ENCODE measurements at regions not wholly inside any gene's neighbourhood (a gene's known extent, or its start where the extent isn't known, plus 50 kb on each side); places are given as distances from the start of the nearest gene placed in this dataset.

DNA sequence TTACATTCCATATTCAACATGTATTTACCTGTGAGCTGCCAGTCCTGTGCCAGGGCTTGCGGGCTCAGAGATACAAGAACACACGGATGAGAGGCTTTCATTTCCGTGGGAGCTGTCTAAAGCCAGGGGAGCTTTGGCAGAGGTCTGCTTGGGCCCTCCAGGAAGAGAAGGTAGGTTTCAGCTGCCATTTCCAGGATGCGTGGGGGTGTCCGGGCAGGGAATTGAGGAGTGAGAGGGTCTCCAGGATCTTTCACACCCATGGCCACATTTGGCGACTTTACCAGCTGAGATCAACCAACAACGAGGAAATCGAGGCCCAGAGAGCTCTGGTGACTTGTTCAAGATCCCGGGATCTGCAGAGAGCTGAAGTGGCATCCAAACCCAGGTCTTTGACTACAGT, 119.6 kb downstream of the BUD13 start:
- no CpG with 5 or more reads among the region's 9 CpGs for WGBS (ENCODE audit: extremely low coverage, insufficient coverage, insufficient read length)

DNA sequence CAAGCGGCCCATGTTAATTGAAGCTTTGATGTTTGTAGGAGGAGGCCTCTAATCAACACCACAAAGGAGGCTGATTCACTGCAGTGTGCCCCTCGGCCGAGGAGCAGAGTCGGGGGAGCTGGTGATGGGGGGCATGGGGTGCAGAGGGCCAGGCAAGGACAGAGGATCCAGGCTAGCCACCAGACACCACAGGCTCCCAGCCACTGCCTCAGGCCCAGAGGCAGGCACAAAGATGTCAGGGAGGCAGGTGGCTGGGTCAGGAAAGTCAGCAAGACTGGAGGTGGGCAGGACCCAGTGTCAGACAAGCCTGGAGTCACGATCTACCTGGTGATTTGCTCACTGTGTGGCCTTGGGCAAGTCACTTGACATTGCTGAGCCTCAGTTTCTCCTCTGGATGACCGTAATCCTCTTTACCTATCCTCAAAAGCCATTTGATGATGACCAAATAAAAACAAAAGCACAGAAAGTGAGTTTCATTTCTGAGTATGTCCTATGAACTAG, 121.0 kb downstream of the BUD13 start:
- Histone ChIP-seq H3K4ac (ENCODE audit: low read depth, low read length) (no peak overlapping the region), H4K12ac (ENCODE audit: low read depth, low read length) (no peak overlapping the region), H3K9me3 (ENCODE audit: insufficient read depth, low read depth, low read length) (peaks cover 7% of the 10 kb centered on the region), H3K4me3 (ENCODE audit: low read depth, low read length) (no peak overlapping the region), H3K79me1 (ENCODE audit: low read length) (no peaks in the 10 kb centered on the region), H3K4me2 (ENCODE audit: low read length) (no peak overlapping the region), H2BK12ac (ENCODE audit: low read length) (no peak overlapping the region), H2AK5ac (ENCODE audit: low read length) (no peak overlapping the region), H3K79me2 (ENCODE audit: control insufficient read depth, insufficient read depth, low read length, poor library complexity) (no peaks in the 10 kb centered on the region), H3K14ac (ENCODE audit: low read length) (no peak overlapping the region), H4K8ac (ENCODE audit: low read depth, low read length) (no peak overlapping the region), H2BK5ac (ENCODE audit: low read depth, low read length, poor library complexity) (no peak overlapping the region), H3K27ac (ENCODE audit: low read depth, low read length) (no peak overlapping the region), H2AFZ (ENCODE audit: insufficient read depth, low read length, poor library complexity) (no peak overlapping the region), H3K23ac (ENCODE audit: low read length) (no peak overlapping the region), H2BK120ac (ENCODE audit: insufficient read depth, low read length, poor library complexity) (no peak overlapping the region), H3K4me1 (ENCODE audit: control insufficient read depth in 1 of 2, insufficient read depth in 2 of 2, low read length in 2 of 2) (no peaks in the 10 kb centered on the region), H3K9ac (ENCODE audit: low read length) (no peak overlapping the region), H3K36me3 (ENCODE audit: control insufficient read depth in 1 of 2, insufficient read depth in 2 of 2, low read length in 2 of 2) (no peaks in the 10 kb centered on the region), H3K27me3 (ENCODE audit: insufficient read depth, low read length) (no peaks in the 10 kb centered on the region), H3K18ac (ENCODE audit: low read length) (no peak overlapping the region), H4K91ac (ENCODE audit: low read depth, low read length) (no peak overlapping the region)
- no peak for DNase-seq
- no CpG with 5 or more reads among the region's 6 CpGs for WGBS (ENCODE audit: extremely low coverage, insufficient coverage, insufficient read length)

More for the DNA sequence above, 119.6 kb downstream of the BUD13 start:
- H2BK120ac ChIP-seq (ENCODE audit: insufficient read depth, low read length, poor library complexity) = no peak overlapping the region
- no peak overlapping the region for H4K12ac ChIP-seq (ENCODE audit: low read depth, low read length)
- no peak overlapping the region for H3K4me3 ChIP-seq (ENCODE audit: low read depth, low read length)
- H3K9ac ChIP-seq (ENCODE audit: low read length) = no peak overlapping the region
- H3K79me1 ChIP-seq (ENCODE audit: low read length) = no peaks in the 10 kb centered on the region
- H4K91ac ChIP-seq (ENCODE audit: low read depth, low read length) = no peak overlapping the region
- no peak for DNase-seq
- H3K4me2 ChIP-seq (ENCODE audit: low read length) = no peak overlapping the region
- no peaks in the 10 kb centered on the region for H3K36me3 ChIP-seq (ENCODE audit: control insufficient read depth in 1 of 2, insufficient read depth in 2 of 2, low read length in 2 of 2)
- H2AFZ ChIP-seq (ENCODE audit: insufficient read depth, low read length, poor library complexity) = no peak overlapping the region
- no peaks in the 10 kb centered on the region for H3K79me2 ChIP-seq (ENCODE audit: control insufficient read depth, insufficient read depth, low read length, poor library complexity)
- no peak overlapping the region for H2AK5ac ChIP-seq (ENCODE audit: low read length)
- no peak overlapping the region for H3K14ac ChIP-seq (ENCODE audit: low read length)
- no peak overlapping the region for H3K23ac ChIP-seq (ENCODE audit: low read length)
- H3K27ac ChIP-seq (ENCODE audit: low read depth, low read length) = no peak overlapping the region
- no peaks in the 10 kb centered on the region for H3K4me1 ChIP-seq (ENCODE audit: control insufficient read depth in 1 of 2, insufficient read depth in 2 of 2, low read length in 2 of 2)
- H3K18ac ChIP-seq (ENCODE audit: low read length) = no peak overlapping the region
- no peak overlapping the region for H2BK12ac ChIP-seq (ENCODE audit: low read length)
- no peak overlapping the region for H2BK5ac ChIP-seq (ENCODE audit: low read depth, low read length, poor library complexity)
- H3K4ac ChIP-seq (ENCODE audit: low read depth, low read length) = no peak overlapping the region
- no peaks in the 10 kb centered on the region for H3K27me3 ChIP-seq (ENCODE audit: insufficient read depth, low read length)
- H4K8ac ChIP-seq (ENCODE audit: low read depth, low read length) = no peak overlapping the region
- peaks cover 7% of the 10 kb centered on the region for H3K9me3 ChIP-seq (ENCODE audit: insufficient read depth, low read depth, low read length)

DNA sequence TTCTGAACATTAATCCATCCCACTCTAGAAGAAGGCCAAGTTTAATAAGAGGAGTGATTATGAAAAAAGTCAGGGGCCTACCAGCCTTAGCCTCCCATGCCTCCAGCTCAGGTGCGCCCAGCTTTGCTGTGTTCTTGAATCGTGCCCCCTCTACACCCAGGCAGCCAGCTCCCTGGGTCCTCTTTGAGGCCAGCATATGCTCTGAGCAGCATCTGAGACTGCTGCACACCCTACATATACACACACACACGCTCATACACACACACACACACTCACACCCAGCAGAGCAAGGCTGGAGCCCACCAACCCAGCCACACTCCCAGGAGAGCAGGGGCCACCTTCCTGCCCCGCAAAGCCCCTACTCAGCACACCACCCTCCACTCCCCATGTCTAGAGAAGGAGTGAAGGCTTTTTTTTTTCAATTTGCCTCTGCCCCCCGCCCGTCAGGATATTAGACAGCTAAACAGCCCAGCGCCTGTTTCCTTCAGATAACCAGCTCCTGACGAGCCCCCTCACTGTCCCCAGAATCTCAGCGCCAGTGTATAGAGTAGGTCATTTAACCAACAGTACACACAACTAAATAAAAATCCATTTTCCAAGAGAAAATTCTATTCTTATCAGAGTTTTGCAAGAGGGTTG, 121.6 kb downstream of the BUD13 start:
- H2AK5ac ChIP-seq (ENCODE audit: low read length) = no peak overlapping the region
- H3K27me3 ChIP-seq (ENCODE audit: insufficient read depth, low read length) = no peaks in the 10 kb centered on the region
- H3K4ac ChIP-seq (ENCODE audit: low read depth, low read length) = no peak overlapping the region
- H3K79me1 ChIP-seq (ENCODE audit: low read length) = no peaks in the 10 kb centered on the region
- no CpG with 5 or more reads among the region's 9 CpGs for WGBS (ENCODE audit: extremely low coverage, insufficient coverage, insufficient read length)
- H4K8ac ChIP-seq (ENCODE audit: low read depth, low read length) = no peak overlapping the region
- no peak overlapping the region for H3K27ac ChIP-seq (ENCODE audit: low read depth, low read length)
- H3K4me2 ChIP-seq (ENCODE audit: low read length) = no peak overlapping the region
- no peak overlapping the region for H2BK12ac ChIP-seq (ENCODE audit: low read length)
- no peaks in the 10 kb centered on the region for H3K79me2 ChIP-seq (ENCODE audit: control insufficient read depth, insufficient read depth, low read length, poor library complexity)
- no peak overlapping the region for H3K18ac ChIP-seq (ENCODE audit: low read length)
- peaks cover 7% of the 10 kb centered on the region for H3K9me3 ChIP-seq (ENCODE audit: insufficient read depth, low read depth, low read length)
- H3K36me3 ChIP-seq (ENCODE audit: control insufficient read depth in 1 of 2, insufficient read depth in 2 of 2, low read length in 2 of 2) = no peaks in the 10 kb centered on the region
- no peak overlapping the region for H2BK5ac ChIP-seq (ENCODE audit: low read depth, low read length, poor library complexity)
- H4K91ac ChIP-seq (ENCODE audit: low read depth, low read length) = no peak overlapping the region
- no peak overlapping the region for H3K23ac ChIP-seq (ENCODE audit: low read length)
- H3K14ac ChIP-seq (ENCODE audit: low read length) = no peak overlapping the region
- no peak overlapping the region for H3K4me3 ChIP-seq (ENCODE audit: low read depth, low read length)
- H4K12ac ChIP-seq (ENCODE audit: low read depth, low read length) = no peak overlapping the region
- no peak overlapping the region for H2BK120ac ChIP-seq (ENCODE audit: insufficient read depth, low read length, poor library complexity)
- no peak for DNase-seq
- H3K4me1 ChIP-seq (ENCODE audit: control insufficient read depth in 1 of 2, insufficient read depth in 2 of 2, low read length in 2 of 2) = no peaks in the 10 kb centered on the region
- H2AFZ ChIP-seq (ENCODE audit: insufficient read depth, low read length, poor library complexity) = no peak overlapping the region
- H3K9ac ChIP-seq (ENCODE audit: low read length) = no peak overlapping the region

DNA sequence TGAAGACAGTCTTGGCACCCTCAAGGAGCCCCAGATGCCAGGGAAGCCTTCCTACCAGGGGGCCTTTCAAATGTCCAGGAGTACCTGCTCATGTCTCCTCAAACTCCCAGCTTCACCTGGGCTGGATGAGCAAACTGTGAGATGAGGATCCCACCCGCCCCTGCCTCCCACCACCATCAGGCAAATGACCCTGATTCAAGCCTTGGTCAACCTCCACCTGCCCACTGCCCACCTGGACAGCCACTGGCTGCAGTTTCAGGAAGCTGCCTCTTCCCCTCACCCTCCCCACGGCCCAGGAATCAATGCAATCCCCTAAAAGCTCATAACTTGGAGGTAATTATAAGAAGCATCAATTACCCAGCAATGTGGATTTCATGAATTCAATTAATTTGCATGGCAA, 122.7 kb downstream of the BUD13 start:
- peaks cover 3% of the 10 kb centered on the region for H3K9me3 ChIP-seq (ENCODE audit: insufficient read depth, low read depth, low read length)
- WGBS (ENCODE audit: extremely low coverage, insufficient coverage, insufficient read length) = no CpG with 5 or more reads among the region's 2 CpGs

More for the DNA sequence above, 122.7 kb downstream of the BUD13 start:
- Histone ChIP-seq H3K23ac (ENCODE audit: low read length) (no peak overlapping the region), H2AFZ (ENCODE audit: insufficient read depth, low read length, poor library complexity) (no peak overlapping the region), H2BK120ac (ENCODE audit: insufficient read depth, low read length, poor library complexity) (no peak overlapping the region), H3K4me1 (ENCODE audit: control insufficient read depth in 1 of 2, insufficient read depth in 2 of 2, low read length in 2 of 2) (no peaks in the 10 kb centered on the region), H3K36me3 (ENCODE audit: control insufficient read depth in 1 of 2, insufficient read depth in 2 of 2, low read length in 2 of 2) (no peaks in the 10 kb centered on the region), H3K4me3 (ENCODE audit: low read depth, low read length) (no peak overlapping the region), H3K4ac (ENCODE audit: low read depth, low read length) (no peak overlapping the region), H3K79me1 (ENCODE audit: low read length) (no peaks in the 10 kb centered on the region), H3K27ac (ENCODE audit: low read depth, low read length) (no peak overlapping the region), H3K14ac (ENCODE audit: low read length) (no peak overlapping the region), H2AK5ac (ENCODE audit: low read length) (no peak overlapping the region), H2BK5ac (ENCODE audit: low read depth, low read length, poor library complexity) (no peak overlapping the region), H4K91ac (ENCODE audit: low read depth, low read length) (no peak overlapping the region), H4K8ac (ENCODE audit: low read depth, low read length) (no peak overlapping the region), H3K79me2 (ENCODE audit: control insufficient read depth, insufficient read depth, low read length, poor library complexity) (no peaks in the 10 kb centered on the region), H3K27me3 (ENCODE audit: insufficient read depth, low read length) (no peaks in the 10 kb centered on the region), H4K12ac (ENCODE audit: low read depth, low read length) (no peak overlapping the region), H2BK12ac (ENCODE audit: low read length) (no peak overlapping the region), H3K4me2 (ENCODE audit: low read length) (no peak overlapping the region), H3K9ac (ENCODE audit: low read length) (no peak overlapping the region), H3K18ac (ENCODE audit: low read length) (no peak overlapping the region)
- DNase-seq = no peak

Measured in trophoblast cell (in vitro differentiated cells and primary cell).